NCI-H2081 (cell line): ENCODE measurements at regions not wholly inside any gene's neighbourhood (a gene's known extent, or its start where the extent isn't known, plus 50 kb on each side); places are given as distances from the start of the nearest gene placed in this dataset.
A peak's percentile ranks its signal among the peaks of the same experiment; 100 is the strongest.

Experiments
- DNase-seq, 2 experiments: peaks; one replicate each; lab custom pipeline; 2025; lab: John Stamatoyannopoulos, UW

DNA sequence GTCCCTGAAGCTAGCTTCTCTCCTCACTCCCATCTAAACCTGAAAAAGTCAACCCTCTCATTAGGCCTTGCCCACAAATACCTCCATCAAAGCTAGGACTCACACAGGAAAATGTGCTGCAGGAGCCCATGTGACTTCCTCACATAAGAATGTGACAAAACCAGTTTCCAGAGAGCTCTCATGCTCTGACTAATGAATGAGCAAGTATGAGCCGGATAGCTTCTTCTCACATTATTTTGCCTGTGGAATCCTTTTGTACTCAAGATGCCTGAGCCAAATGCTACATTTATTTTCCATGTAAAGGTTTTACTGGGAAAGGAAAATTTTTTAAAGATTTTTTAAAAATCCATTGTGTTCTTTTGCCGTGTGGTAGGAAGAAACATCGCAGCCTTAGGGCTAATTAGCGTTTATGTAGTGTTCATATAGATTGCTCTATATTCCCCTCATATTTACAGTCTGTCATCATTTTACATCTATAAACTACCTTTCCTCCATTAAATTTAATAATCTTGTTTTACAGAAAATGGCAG, 68.6 kb upstream of the CCN6 start:
- no peak for DNase-seq

DNA sequence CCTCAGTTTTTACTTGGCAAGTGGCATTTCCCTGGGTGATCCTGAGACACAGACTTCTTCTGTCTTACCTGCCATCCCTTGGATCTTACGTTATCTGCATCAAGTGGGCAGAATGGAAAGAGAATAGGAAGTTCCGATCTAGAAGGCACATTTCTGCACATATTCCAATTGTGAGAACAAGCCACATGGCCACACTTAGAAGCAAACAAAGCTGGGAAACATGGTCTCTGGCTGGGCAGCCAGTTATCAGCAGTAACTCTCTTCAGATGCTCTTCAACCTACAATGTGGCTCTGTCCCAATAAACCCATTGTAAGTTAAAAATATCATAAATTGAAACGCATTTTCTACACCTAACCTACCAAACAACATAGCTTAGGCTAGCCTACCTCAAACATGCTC, 67.3 kb upstream of the CCN6 start:
- DNase-seq = no peak

GRCh38 chr6:111987295-111987694, 66.6 kb upstream of the CCN6 start:
- no peak for DNase-seq

DNA sequence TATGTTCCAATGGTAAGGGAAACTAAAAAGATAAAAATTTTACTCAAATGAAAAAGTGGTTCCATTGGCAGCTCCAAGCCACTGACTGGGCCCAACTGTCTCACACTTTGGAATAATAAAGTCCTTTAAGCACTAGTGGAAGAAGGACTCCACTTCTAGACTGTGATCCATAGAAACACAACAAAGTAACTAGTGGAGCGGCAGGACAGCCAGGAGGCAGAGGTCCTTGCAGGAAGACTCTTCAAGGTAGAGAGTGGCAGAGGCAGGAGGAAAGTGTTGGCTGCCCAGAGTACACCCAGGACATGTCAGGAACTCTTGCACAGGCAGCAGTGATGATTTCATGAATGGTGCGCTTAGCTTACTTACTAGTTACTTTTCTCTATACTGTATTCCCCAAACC, 65.0 kb upstream of the CCN6 start:
- DNase-seq = no peak

DNA sequence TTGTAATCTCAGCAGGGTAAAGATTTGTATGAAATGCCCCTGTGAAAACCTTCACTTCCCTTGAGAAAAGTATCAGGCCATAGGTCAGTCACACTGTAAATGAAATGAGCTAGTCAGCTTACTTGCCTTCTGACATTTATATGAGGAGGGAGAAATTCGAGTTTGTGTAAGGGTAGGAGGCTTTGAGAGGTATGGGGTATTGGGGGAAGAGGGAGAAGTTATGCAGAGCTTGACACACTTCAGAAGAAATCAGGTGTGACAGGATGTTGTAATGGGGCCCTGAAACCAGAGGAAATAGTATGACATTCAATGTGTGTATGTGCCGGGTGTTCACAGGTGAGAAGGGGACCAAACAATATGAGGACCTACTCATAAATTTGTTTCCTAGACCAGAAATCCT, 64.2 kb upstream of the CCN6 start:
- no peak for DNase-seq

DNA sequence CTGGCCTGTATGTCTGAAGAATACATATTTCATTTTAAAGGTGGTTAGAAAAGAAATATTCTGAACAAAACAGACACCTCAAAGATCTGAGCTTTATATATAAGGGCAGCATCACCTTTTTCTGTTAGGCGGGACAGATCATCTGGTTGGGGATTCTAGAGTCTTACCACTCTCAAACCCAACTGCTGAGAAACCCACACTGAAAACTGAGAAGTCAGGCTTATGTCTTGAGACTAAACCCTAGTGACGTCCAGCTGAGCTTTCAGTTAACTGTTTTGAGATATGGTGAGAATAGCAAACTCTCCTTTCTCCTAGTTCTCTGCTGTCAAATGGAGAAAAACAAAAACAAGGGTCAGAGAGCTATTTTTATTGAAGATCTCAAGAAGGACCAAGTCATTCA, 63.7 kb upstream of the CCN6 start:
- DNase-seq = no peak

- DNase-seq = peak in 1 of 2 experiments; percentile 29
These were observed 61.1 kb upstream of the CCN6 start for GRCh38 chr6:111992851-111993250.

GRCh38 chr6:111993342-111993741, 60.6 kb upstream of the CCN6 start:
- peak in 1 of 2 experiments; percentile 53 for DNase-seq

GRCh38 chr6:111994791-111995190, 59.1 kb upstream of the CCN6 start:
- DNase-seq = no peak

DNA sequence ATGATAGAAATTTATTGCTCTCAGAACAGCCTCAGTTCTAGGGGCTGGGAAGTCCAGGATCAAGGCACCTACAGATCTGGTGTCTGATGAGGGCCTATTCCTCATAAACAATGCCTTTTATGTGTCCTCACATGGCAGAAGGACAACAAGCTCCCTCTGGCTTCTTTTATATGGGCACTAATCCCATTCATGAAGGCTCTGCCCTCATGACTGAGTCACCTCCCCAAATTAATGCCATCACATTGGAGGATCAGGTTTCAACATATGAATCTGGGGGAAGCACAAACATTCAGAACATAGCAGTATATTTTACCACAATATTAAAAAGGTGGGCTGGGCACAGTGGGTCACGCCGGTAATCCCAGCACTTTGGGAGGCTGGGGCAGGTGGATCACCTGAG, 58.5 kb upstream of the CCN6 start:
- no peak for DNase-seq

GRCh38 chr6:111996144-111996865, 57.6 kb upstream of the CCN6 start:
- DNase-seq = no peak

DNA sequence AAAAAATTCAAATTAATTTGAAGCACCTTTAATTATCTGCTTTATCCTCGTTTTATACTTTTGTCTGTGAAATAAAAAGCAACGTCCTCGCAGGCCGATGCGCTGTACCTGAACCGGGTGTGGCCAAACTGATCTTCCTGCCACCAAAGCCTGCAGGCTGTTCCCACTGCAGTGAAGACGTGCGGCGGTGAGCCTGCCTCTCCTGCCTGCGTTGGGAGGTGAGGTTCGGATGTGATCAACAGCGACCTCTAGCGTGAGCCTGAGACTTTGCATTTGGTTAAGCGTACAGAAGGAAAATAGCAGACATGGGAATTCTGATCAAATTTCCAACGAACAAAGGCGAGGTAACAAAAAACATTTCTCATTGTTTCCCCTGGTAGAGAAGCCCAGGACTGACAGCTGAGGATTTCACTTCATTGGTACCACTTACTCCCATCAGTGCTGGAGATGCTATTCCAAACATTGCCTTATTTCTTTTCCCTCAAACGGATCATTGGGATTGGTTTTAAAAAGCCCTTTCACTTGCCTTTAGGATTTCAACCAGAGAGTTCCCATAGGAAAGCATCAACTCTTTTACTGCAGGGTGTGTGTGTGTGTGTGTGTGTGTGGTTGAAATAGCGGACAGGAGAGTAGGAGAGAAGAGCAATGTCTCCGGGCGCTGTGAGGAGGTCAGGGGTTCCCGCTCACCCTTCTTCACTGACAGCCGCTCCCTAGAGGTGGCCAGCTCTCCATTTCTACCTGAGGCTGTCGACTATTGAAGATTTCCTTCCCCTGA, 56.6 kb upstream of the CCN6 start:
- peak; percentile 58 to 81 for DNase-seq

DNA sequence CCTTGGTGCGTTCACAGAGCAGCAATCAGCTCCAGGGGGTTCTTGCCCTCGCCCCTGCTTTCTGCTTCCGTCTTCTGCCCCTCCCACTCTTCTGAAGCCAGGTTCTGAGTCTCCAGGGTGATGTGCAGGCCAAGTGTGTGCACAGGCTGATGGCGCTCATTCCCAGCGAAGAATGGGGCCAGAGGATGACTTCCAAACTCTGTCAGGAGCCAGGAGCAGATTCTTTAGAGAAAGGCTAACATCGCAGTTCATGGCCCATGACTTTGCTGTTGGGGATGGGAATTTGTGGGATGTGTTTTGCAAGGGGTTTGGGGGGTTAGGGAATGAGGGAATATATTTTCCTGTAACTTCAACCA, 56.1 kb upstream of the CCN6 start:
- no peak for DNase-seq

GRCh38 chr6:112002307-112002706, 51.6 kb upstream of the CCN6 start:
- no peak for DNase-seq
